ENCODE measurements at regions not wholly inside any gene's neighbourhood (a gene's known extent, or its start where the extent isn't known, plus 50 kb on each side); places are given as distances from the start of the nearest gene placed in this dataset.
"Not testable (repeated sequence)": the region's sequence is repeated elsewhere in the genome, so short reads cannot be mapped to it uniquely, and the experiment has no call there.

- no peak for ATAC-seq
- no peak overlapping the region for H3K27ac ChIP-seq
- H3K27me3 ChIP-seq: no peaks in the 10 kb centered on the region
- WGBS, 2 donors (ENCODE audit: low coverage in 1 of 2): 85 to 88% methylated on average over 1 of the region's 1 CpG
- no peak overlapping the region for H3K4me3 ChIP-seq
- no peaks in the 10 kb centered on the region for H3K4me1 ChIP-seq
- TF ChIP-seq EP300 (IDR thresholded peaks at IDR 0.05): no peak
- TF ChIP-seq POLR2AphosphoS5 (IDR thresholded peaks at IDR 0.05): no peak
- no peak for TF ChIP-seq CTCF (IDR thresholded peaks at IDR 0.05)
- no peak for TF ChIP-seq POLR2A (IDR thresholded peaks at IDR 0.05)
- no peaks in the 10 kb centered on the region for H3K9me3 ChIP-seq
- H3K36me3 ChIP-seq: no peaks in the 10 kb centered on the region
These were observed 1099.4 kb downstream of the FSCB start for GRCh38 chr14:43407706-43408105.

- Histone ChIP-seq H3K36me3 (no peaks in the 10 kb centered on the region), H3K27ac (no peak overlapping the region), H3K4me1 (no peaks in the 10 kb centered on the region), H3K4me3 (no peak overlapping the region), H3K27me3 (no peaks in the 10 kb centered on the region), H3K9me3 (no peaks in the 10 kb centered on the region)
- TF ChIP-seq POLR2A (IDR thresholded peaks at IDR 0.05) (no peak), CTCF (IDR thresholded peaks at IDR 0.05) (no peak), POLR2AphosphoS5 (IDR thresholded peaks at IDR 0.05) (no peak), EP300 (IDR thresholded peaks at IDR 0.05) (no peak)
- no peak for ATAC-seq
These were observed 1100.2 kb downstream of the FSCB start for GRCh38 chr14:43406931-43407330.

- no peak for TF ChIP-seq EP300 (IDR thresholded peaks at IDR 0.05)
- TF ChIP-seq POLR2A (IDR thresholded peaks at IDR 0.05): no peak
- TF ChIP-seq POLR2AphosphoS5 (IDR thresholded peaks at IDR 0.05): no peak
- no peak for TF ChIP-seq CTCF (IDR thresholded peaks at IDR 0.05)
- Histone ChIP-seq H3K4me3 (no peak overlapping the region), H3K36me3 (no peaks in the 10 kb centered on the region), H3K4me1 (no peaks in the 10 kb centered on the region), H3K9me3 (no peaks in the 10 kb centered on the region), H3K27ac (no peak overlapping the region), H3K27me3 (no peaks in the 10 kb centered on the region)
- no peak for ATAC-seq
- 15 to 23% methylated on average over 1 of the region's 1 CpG for WGBS, 2 donors (ENCODE audit: low coverage in 1 of 2)
These were observed 1107.8 kb downstream of the FSCB start for GRCh38 chr14:43399289-43399688.

GRCh38 chr14:43370565-43370896 lies 1136.6 kb downstream of the FSCB start:
- not testable (repeated sequence) for ATAC-seq, H3K27me3 ChIP-seq, H3K36me3 ChIP-seq, H3K4me1 ChIP-seq, H3K4me3 ChIP-seq, H3K9me3 ChIP-seq, H3K27ac ChIP-seq
- WGBS, 2 donors (ENCODE audit: low coverage in 1 of 2): 100% methylated on average over 3 of the region's 8 CpGs; no CpG with 5 or more reads in 1 of the 2 donors

GRCh38 chr14:43369710-43370564 lies 1137.1 kb downstream of the FSCB start:
- H3K9me3 ChIP-seq: peaks cover 0 to 6% (median 0%) of the 10 kb centered on the region in 3 donors
- H3K27me3 ChIP-seq: no peaks in the 10 kb centered on the region
- H3K4me1 ChIP-seq: no peaks in the 10 kb centered on the region
- ATAC-seq: no peak
- WGBS, 2 donors (ENCODE audit: low coverage in 1 of 2): 90 to 96% methylated on average over 5 to 19 of the region's 21 CpGs
- TF ChIP-seq CTCF (IDR thresholded peaks at IDR 0.05): no peak
- TF ChIP-seq POLR2AphosphoS5 (IDR thresholded peaks at IDR 0.05): no peak
- TF ChIP-seq EP300 (IDR thresholded peaks at IDR 0.05): no peak
- TF ChIP-seq POLR2A (IDR thresholded peaks at IDR 0.05): no peak
- H3K36me3 ChIP-seq: no peaks in the 10 kb centered on the region
- no peak overlapping the region for H3K4me3 ChIP-seq
- no peak overlapping the region for H3K27ac ChIP-seq

Data from gastroesophageal sphincter (tissue), 4 donors.